SJCRH30 (cell line): ENCODE measurements at regions not wholly inside any gene's neighbourhood (a gene's known extent, or its start where the extent isn't known, plus 50 kb on each side); places are given as distances from the start of the nearest gene placed in this dataset.

ENCODE experiments used
- DNase-seq, 2 experiments: peaks; one replicate each; pipeline ENCODE4 v3.0.0-alpha.2; 2015 to 2020
- H3K27ac ChIP-seq: fragments of 250-450 bp; sonication (Bioruptor Pico); 2 replicates; pipeline ENCODE4 v1.5.1; 2020; ENCODE audit warnings: mild to moderate bottlenecking, moderate library complexity
- H3K27me3 ChIP-seq: fragments of 250-450 bp; sonication (Bioruptor Pico); 2 replicates; pipeline ENCODE4 v1.5.1; 2020; ENCODE audit warnings: mild to moderate bottlenecking, moderate library complexity
- H3K36me3 ChIP-seq: fragments of 250-450 bp; sonication (Bioruptor Pico); 2 replicates; pipeline ENCODE4 v1.5.1; 2020; ENCODE audit warnings: mild to moderate bottlenecking, moderate library complexity
- H3K4me1 ChIP-seq: fragments of 250-450 bp; sonication (Bioruptor Pico); 2 replicates; pipeline ENCODE4 v1.5.1; 2020; ENCODE audit warnings: mild to moderate bottlenecking, moderate library complexity
- H3K4me3 ChIP-seq: fragments of 250-450 bp; sonication (Bioruptor Pico); 2 replicates; pipeline ENCODE4 v1.5.1; 2020; ENCODE audit warnings: mild to moderate bottlenecking, moderate library complexity
- H3K9me3 ChIP-seq: fragments of 250-450 bp; sonication (Bioruptor Pico); replicated peaks from 2 replicates; pipeline ENCODE4 v1.5.1; 2020; ENCODE audit warnings: mild to moderate bottlenecking, moderate library complexity

GRCh38 chr13:61477619-61478018, 62.0 kb upstream of the PCDH20 start:
- no peak overlapping the region for H3K4me3 ChIP-seq
- no peak for DNase-seq
- H3K9me3 ChIP-seq: no peaks in the 10 kb centered on the region
- no peaks in the 10 kb centered on the region for H3K4me1 ChIP-seq
- H3K27me3 ChIP-seq: no peaks in the 10 kb centered on the region
- no peaks in the 10 kb centered on the region for H3K36me3 ChIP-seq
- H3K27ac ChIP-seq: no peak overlapping the region

- DNase-seq: no peak
- Histone ChIP-seq H3K36me3 (no peaks in the 10 kb centered on the region), H3K9me3 (no peaks in the 10 kb centered on the region), H3K4me3 (no peak overlapping the region), H3K4me1 (no peaks in the 10 kb centered on the region), H3K27ac (no peak overlapping the region), H3K27me3 (no peaks in the 10 kb centered on the region)
These were observed 55.1 kb upstream of the PCDH20 start for GRCh38 chr13:61470786-61471185.

GRCh38 chr13:61466280-61466679, 50.6 kb upstream of the PCDH20 start:
- no peak overlapping the region for H3K27ac ChIP-seq
- no peak overlapping the region for H3K4me3 ChIP-seq
- H3K9me3 ChIP-seq: no peaks in the 10 kb centered on the region
- H3K27me3 ChIP-seq: no peaks in the 10 kb centered on the region
- no peaks in the 10 kb centered on the region for H3K36me3 ChIP-seq
- H3K4me1 ChIP-seq: no peaks in the 10 kb centered on the region
- DNase-seq: no peak
